ENCODE measurements at regions not wholly inside any gene's neighbourhood (a gene's known extent, or its start where the extent isn't known, plus 50 kb on each side); places are given as distances from the start of the nearest gene placed in this dataset.

GRCh38 chr4:130808492-130808891, 1712.5 kb downstream of the C4orf33 start:
- Histone ChIP-seq H3K27me3 (ENCODE audit: control insufficient read depth in 4 of 4, insufficient read depth in 4 of 4, low read length in 3 of 4) (no peaks in the 10 kb centered on the region), H3K27ac (ENCODE audit: low read depth in 1 of 2, low read length in 2 of 2) (no peak overlapping the region), H3K36me3 (ENCODE audit: control insufficient read depth in 4 of 4, insufficient read depth in 3 of 4, low read depth in 1 of 4, low read length in 3 of 4) (no peaks in the 10 kb centered on the region), H3K9me3 (ENCODE audit: control insufficient read depth in 4 of 4, low read length in 3 of 4) (no peaks in the 10 kb centered on the region), H3K4me3 (ENCODE audit: low read depth in 1 of 3, low read length in 3 of 3) (no peak overlapping the region), H3K9ac (ENCODE audit: low read depth in 1 of 2, low read length in 2 of 2) (no peak overlapping the region), H3K4me1 (ENCODE audit: control insufficient read depth in 4 of 4, insufficient read depth in 4 of 4, low read length in 3 of 4) (peaks cover 0 to 4% (median under 1%) of the 10 kb centered on the region in 4 donors)
- no peak for TF ChIP-seq FOXA1 (IDR thresholded peaks at IDR 0.05)
- TF ChIP-seq YY1 (IDR thresholded peaks at IDR 0.05), result no peak
- no peak for TF ChIP-seq JUND (IDR thresholded peaks at IDR 0.05)
- TF ChIP-seq, protein P1, sequence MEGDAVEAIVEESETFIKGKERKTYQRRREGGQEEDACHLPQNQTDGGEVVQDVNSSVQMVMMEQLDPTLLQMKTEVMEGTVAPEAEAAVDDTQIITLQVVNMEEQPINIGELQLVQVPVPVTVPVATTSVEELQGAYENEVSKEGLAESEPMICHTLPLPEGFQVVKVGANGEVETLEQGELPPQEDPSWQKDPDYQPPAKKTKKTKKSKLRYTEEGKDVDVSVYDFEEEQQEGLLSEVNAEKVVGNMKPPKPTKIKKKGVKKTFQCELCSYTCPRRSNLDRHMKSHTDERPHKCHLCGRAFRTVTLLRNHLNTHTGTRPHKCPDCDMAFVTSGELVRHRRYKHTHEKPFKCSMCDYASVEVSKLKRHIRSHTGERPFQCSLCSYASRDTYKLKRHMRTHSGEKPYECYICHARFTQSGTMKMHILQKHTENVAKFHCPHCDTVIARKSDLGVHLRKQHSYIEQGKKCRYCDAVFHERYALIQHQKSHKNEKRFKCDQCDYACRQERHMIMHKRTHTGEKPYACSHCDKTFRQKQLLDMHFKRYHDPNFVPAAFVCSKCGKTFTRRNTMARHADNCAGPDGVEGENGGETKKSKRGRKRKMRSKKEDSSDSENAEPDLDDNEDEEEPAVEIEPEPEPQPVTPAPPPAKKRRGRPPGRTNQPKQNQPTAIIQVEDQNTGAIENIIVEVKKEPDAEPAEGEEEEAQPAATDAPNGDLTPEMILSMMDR (IDR thresholded peaks at IDR 0.05; ENCODE audit: low read depth, low read length, missing input control), result peak; percentile 51
- no peak for TF ChIP-seq NR2F2 (IDR thresholded peaks at IDR 0.05)
- TF ChIP-seq FOXA2 (IDR thresholded peaks at IDR 0.05), result no peak
- TF ChIP-seq TAF1 (conservative IDR thresholded peaks at IDR 0.05), result no peak
- peak; percentile 70 to 76 for TF ChIP-seq RAD21 (IDR thresholded peaks at IDR 0.05)
- WGBS, result 42% methylated on average over 3 of the region's 3 CpGs
- DNase-seq (ENCODE audit: low spot score), result no peak

DNA sequence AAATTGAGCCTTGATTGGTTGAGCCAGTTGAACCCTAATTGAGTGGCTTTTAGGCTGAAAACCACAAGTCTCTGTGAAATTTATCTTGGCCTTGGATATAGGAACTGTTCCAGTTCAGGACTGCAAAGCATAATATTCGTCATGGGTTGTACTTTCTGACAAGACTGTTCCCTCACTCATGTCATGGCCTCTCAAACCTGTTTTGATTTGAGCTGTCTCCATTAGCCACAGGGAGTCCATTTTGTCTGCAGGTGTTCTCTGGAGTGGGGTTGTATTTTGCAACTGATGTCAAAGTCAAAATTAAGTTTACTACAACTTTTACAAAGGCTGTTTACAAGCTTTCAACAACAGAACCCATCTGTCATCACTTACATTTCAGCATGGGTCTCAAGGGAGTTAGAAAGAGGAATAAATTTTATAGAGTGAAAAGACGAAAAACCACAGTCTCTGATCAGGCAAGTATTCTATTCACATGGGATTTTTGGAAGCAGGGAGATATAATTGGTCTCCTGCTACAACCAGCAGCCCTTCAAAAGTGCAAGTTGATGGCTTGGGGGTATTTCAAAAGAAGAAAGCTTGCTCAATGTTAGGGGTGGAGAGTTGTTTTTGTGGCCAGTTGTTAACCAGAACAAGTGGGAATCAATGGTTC, 1716.3 kb downstream of the C4orf33 start:
- no peak for TF ChIP-seq NR2F2 (IDR thresholded peaks at IDR 0.05)
- TF ChIP-seq RAD21 (IDR thresholded peaks at IDR 0.05), result no peak
- no peak for TF ChIP-seq HNF4A (conservative IDR thresholded peaks at IDR 0.05)
- TF ChIP-seq ZBTB33 (IDR thresholded peaks at IDR 0.05), result no peak
- no peak for TF ChIP-seq EGR1 (IDR thresholded peaks at IDR 0.05; ENCODE audit: low read depth in 2 of 2)
- TF ChIP-seq FOXA2 (IDR thresholded peaks at IDR 0.05), result no peak
- no peak for TF ChIP-seq YY1 (IDR thresholded peaks at IDR 0.05)
- TF ChIP-seq, protein P2, sequence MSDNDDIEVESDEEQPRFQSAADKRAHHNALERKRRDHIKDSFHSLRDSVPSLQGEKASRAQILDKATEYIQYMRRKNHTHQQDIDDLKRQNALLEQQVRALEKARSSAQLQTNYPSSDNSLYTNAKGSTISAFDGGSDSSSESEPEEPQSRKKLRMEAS (IDR thresholded peaks at IDR 0.05), result no peak
- no peak for TF ChIP-seq GABPA (IDR thresholded peaks at IDR 0.05 in 1 of 2, conservative IDR thresholded peaks at IDR 0.05 in 1 of 2)
- no peak for TF ChIP-seq SP1 (IDR thresholded peaks at IDR 0.05)
- no peak for TF ChIP-seq RXRA (IDR thresholded peaks at IDR 0.05)
- TF ChIP-seq, protein P1 (IDR thresholded peaks at IDR 0.05; ENCODE audit: low read depth, low read length, missing input control), result no peak
- Histone ChIP-seq H3K4me1 (ENCODE audit: control insufficient read depth in 4 of 4, insufficient read depth in 4 of 4, low read length in 3 of 4) (no peaks in the 10 kb centered on the region), H3K27me3 (ENCODE audit: control insufficient read depth in 4 of 4, insufficient read depth in 4 of 4, low read length in 3 of 4) (no peaks in the 10 kb centered on the region), H3K36me3 (ENCODE audit: control insufficient read depth in 4 of 4, insufficient read depth in 3 of 4, low read depth in 1 of 4, low read length in 3 of 4) (no peaks in the 10 kb centered on the region), H3K9me3 (ENCODE audit: control insufficient read depth in 4 of 4, low read length in 3 of 4) (no peaks in the 10 kb centered on the region), H3K4me3 (ENCODE audit: low read depth in 1 of 3, low read length in 3 of 3) (no peak overlapping the region), H3K27ac (ENCODE audit: low read depth in 1 of 2, low read length in 2 of 2) (no peak overlapping the region), H3K9ac (ENCODE audit: low read depth in 1 of 2, low read length in 2 of 2) (no peak overlapping the region)
- no peak for DNase-seq (ENCODE audit: low spot score)
- WGBS, result 42% methylated on average over 2 of the region's 2 CpGs
